ENCODE measurements at regions not wholly inside any gene's neighbourhood (a gene's known extent, or its start where the extent isn't known, plus 50 kb on each side); places are given as distances from the start of the nearest gene placed in this dataset.

DNA sequence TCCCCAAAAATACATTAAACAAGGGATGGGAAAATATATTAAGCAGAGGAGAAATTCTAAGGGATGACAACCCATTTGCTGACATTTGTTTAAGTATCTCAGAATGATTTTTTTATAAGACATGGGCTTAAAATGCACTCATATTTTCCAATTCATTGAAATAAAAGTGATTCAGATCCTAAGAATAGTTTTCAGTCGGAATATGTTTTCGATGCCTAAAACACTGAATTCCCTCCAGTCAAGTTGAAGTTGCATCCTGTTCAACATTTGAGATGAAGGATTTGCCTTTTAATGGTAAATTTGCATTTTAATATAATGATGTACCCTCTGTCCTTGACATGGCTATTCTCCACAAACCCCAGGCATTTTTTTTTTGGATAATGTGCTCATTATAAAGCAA lies 79.3 kb downstream of the PTCHD4 start:
- TF ChIP-seq SUZ12 (IDR thresholded peaks at IDR 0.05) (no peak), TARDBP (IDR thresholded peaks at IDR 0.05) (no peak), ZNF384 (IDR thresholded peaks at IDR 0.05) (no peak), ELF4 (IDR thresholded peaks at IDR 0.05) (no peak), FOXK2 (IDR thresholded peaks at IDR 0.05) (no peak), FOXM1 (IDR thresholded peaks at IDR 0.05; ENCODE audit: borderline replicate concordance) (no peak)
- TF ChIP-seq, protein P1, sequence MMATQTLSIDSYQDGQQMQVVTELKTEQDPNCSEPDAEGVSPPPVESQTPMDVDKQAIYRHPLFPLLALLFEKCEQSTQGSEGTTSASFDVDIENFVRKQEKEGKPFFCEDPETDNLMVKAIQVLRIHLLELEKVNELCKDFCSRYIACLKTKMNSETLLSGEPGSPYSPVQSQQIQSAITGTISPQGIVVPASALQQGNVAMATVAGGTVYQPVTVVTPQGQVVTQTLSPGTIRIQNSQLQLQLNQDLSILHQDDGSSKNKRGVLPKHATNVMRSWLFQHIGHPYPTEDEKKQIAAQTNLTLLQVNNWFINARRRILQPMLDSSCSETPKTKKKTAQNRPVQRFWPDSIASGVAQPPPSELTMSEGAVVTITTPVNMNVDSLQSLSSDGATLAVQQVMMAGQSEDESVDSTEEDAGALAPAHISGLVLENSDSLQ (IDR thresholded peaks at IDR 0.05): no peak
